H1 (cell line): ENCODE measurements at regions not wholly inside any gene's neighbourhood (a gene's known extent, or its start where the extent isn't known, plus 50 kb on each side); places are given as distances from the start of the nearest gene placed in this dataset.

Experiments used
- CTCF ChIA-PET: fragments of 300-600 bp; sonication (Branson Sonifier 250); formaldehyde crosslinking; loops from one replicate; lab custom pipeline; 2021; ENCODE audit not compliant: partially characterized antibody; lab: Charles Lee
- POLR2A ChIA-PET: fragments of 300-600 bp; sonication (Branson Sonifier 250); formaldehyde crosslinking; loops from one replicate; lab custom pipeline; 2021; ENCODE audit warnings: inconsistent platforms; ENCODE audit not compliant: partially characterized antibody; lab: Charles Lee
- DNase-seq, 2 experiments: peaks; one replicate each; pipeline versions ENCODE4 v3.0.0 to v3.0.0-alpha.2; 2010 to 2022; ENCODE audit warnings: low spot score in 2 of 2, low read depth in 1 of 2, mixed read lengths in 1 of 2
- FAIRE-seq: peaks from 2 replicates; lab custom pipeline; 2011; peaks lifted over from hg19 to GRCh38; lab: Jason Lieb, UNC
- H2AFZ ChIP-seq: 2 replicates; pipeline ENCODE4 v1.8.1; 2012; ENCODE audit warnings: low read length, inconsistent platforms
- H2AK5ac ChIP-seq: 2 replicates; pipeline ENCODE4 v1.6.1; 2013; ENCODE audit warnings: low read depth, low read length
- H2BK120ac ChIP-seq: replicated peaks from 2 replicates; pipeline ENCODE3; 2013; ENCODE audit warnings: low read depth, low read length, inconsistent platforms
- H2BK12ac ChIP-seq: 2 replicates; pipeline ENCODE4 v1.6.1; 2013; ENCODE audit warnings: low read depth, low read length
- H2BK15ac ChIP-seq: 2 replicates; pipeline ENCODE4 v1.6.1; 2013; ENCODE audit warnings: low read length
- H2BK20ac ChIP-seq: 2 replicates; pipeline ENCODE4 v1.6.1; 2013; ENCODE audit warnings: low read length
- H2BK5ac ChIP-seq: 2 replicates; pipeline ENCODE4 v1.6.1; 2013; ENCODE audit warnings: low read depth, low read length
- H3K14ac ChIP-seq: 2 replicates; pipeline ENCODE4 v1.6.1; 2013; ENCODE audit warnings: inconsistent platforms; ENCODE audit not compliant: insufficient read length
- H3K18ac ChIP-seq: 2 replicates; pipeline ENCODE4 v1.6.1; 2013; ENCODE audit warnings: low read length; ENCODE audit errors: extremely low read depth
- H3K23ac ChIP-seq: 2 replicates; pipeline ENCODE4 v1.6.1; 2013; ENCODE audit warnings: inconsistent platforms; ENCODE audit not compliant: insufficient read length
- H3K23me2 ChIP-seq: 2 replicates; pipeline ENCODE4 v1.6.1; 2013; ENCODE audit warnings: low read depth, low read length
- H3K27ac ChIP-seq: 2 replicates; pipeline ENCODE4 v1.6.1; 2011; ENCODE audit warnings: low read depth, low read length, inconsistent platforms
- H3K27me3 ChIP-seq, 4 experiments: replicated peaks in 1 of 4; 1 replicate in 1 of 4; 2 replicates in 3 of 4; pipeline versions ENCODE4 v1.6.1 to v1.8.1; 2011 to 2013; ENCODE audit warnings: low read length in 3 of 4, mild to moderate bottlenecking in 3 of 4, inconsistent platforms in 2 of 4, mixed read lengths in 2 of 4, moderate library complexity in 1 of 4; ENCODE audit not compliant: control insufficient read depth in 3 of 4, insufficient read depth in 3 of 4; ENCODE audit errors: extremely low read depth in 1 of 4
- H3K36me3 ChIP-seq, 4 experiments: 2 replicates each; pipeline versions ENCODE4 v1.6.1 to v1.8.1; 2011 to 2013; ENCODE audit warnings: mild to moderate bottlenecking in 4 of 4, low read length in 3 of 4, moderate library complexity in 2 of 4, control low read depth in 1 of 4, inconsistent platforms in 1 of 4; ENCODE audit not compliant: insufficient read depth in 4 of 4, control insufficient read depth in 2 of 4
- H3K4ac ChIP-seq: replicated peaks from 2 replicates; pipeline ENCODE3; 2013; ENCODE audit warnings: low read length, low read depth, mixed read lengths, inconsistent platforms; ENCODE audit not compliant: insufficient read length
- H3K4me1 ChIP-seq, 4 experiments: replicated peaks in 1 of 4; 1 replicate in 1 of 4; 2 replicates in 3 of 4; pipeline versions ENCODE4 v1.6.1 to v1.8.1; 2011 to 2013; ENCODE audit warnings: low read length in 3 of 4, inconsistent platforms in 2 of 4, mixed read lengths in 1 of 4; ENCODE audit not compliant: insufficient read depth in 4 of 4, control insufficient read depth in 3 of 4
- H3K4me2 ChIP-seq, 2 experiments: 2 replicates each; pipeline versions ENCODE4 v1.6.1 to v1.8.1; 2011 to 2013; ENCODE audit warnings: low read depth in 2 of 2, low read length in 2 of 2, control low read depth in 1 of 2, inconsistent platforms in 1 of 2, mild to moderate bottlenecking in 1 of 2; ENCODE audit not compliant: insufficient read depth in 1 of 2
- H3K4me3 ChIP-seq, 4 experiments: fragments of 200-600, 300-600 bp in 1 of 4; sonication (generic), shearing (Covaris generic), sonication (Bioruptor Twin) in 1 of 4; 2 replicates each; pipeline versions ENCODE4 v1.5.1 to v1.8.1; 2011 to 2016; ENCODE audit warnings: low read length in 4 of 4, low read depth in 3 of 4, control low read depth in 2 of 4, inconsistent platforms in 2 of 4, mild to moderate bottlenecking in 2 of 4, mixed read lengths in 1 of 4, moderate library complexity in 1 of 4; ENCODE audit not compliant: insufficient read depth in 2 of 4; ENCODE audit errors: extremely low read depth in 1 of 4
- H3K56ac ChIP-seq: replicated peaks from 2 replicates; pipeline ENCODE3; 2013; ENCODE audit warnings: low read depth, mild to moderate bottlenecking, mixed read lengths, low read length, inconsistent platforms; ENCODE audit not compliant: insufficient read length
- H3K79me1 ChIP-seq: 2 replicates; pipeline ENCODE4 v1.6.1; 2013; ENCODE audit warnings: low read depth, low read length, control low read depth
- H3K79me2 ChIP-seq, 2 experiments: 2 replicates each; pipeline versions ENCODE4 v1.6.1 to v1.8.1; 2012 to 2013; ENCODE audit warnings: low read length in 2 of 2, mild to moderate bottlenecking in 2 of 2, inconsistent platforms in 1 of 2; ENCODE audit not compliant: insufficient read depth in 2 of 2, control insufficient read depth in 1 of 2
- H3K9ac ChIP-seq, 4 experiments: replicated peaks in 1 of 4; 1 replicate in 1 of 4; 2 replicates in 3 of 4; pipeline versions ENCODE4 v1.6.1 to v1.8.1; 2011 to 2013; ENCODE audit warnings: low read depth in 3 of 4, low read length in 3 of 4, control low read depth in 2 of 4, mild to moderate bottlenecking in 2 of 4, moderate library complexity in 2 of 4, inconsistent platforms in 1 of 4; ENCODE audit errors: extremely low read depth in 1 of 4
- H3K9me3 ChIP-seq, 2 experiments: 2 replicates each; pipeline versions ENCODE4 v1.6.1 to v1.8.1; 2012 to 2013; ENCODE audit warnings: mild to moderate bottlenecking in 2 of 2, moderate library complexity in 2 of 2, control low read depth in 1 of 2, inconsistent platforms in 1 of 2, low read depth in 1 of 2, low read length in 1 of 2, mixed read lengths in 1 of 2; ENCODE audit not compliant: insufficient read depth in 2 of 2
- H4K20me1 ChIP-seq, 2 experiments: replicated peaks in 1 of 2; 2 replicates each; pipeline versions ENCODE3 to v1.8.1; 2011 to 2013; ENCODE audit warnings: inconsistent platforms in 2 of 2, low read length in 2 of 2, mild to moderate bottlenecking in 1 of 2; ENCODE audit not compliant: insufficient read depth in 2 of 2, control insufficient read depth in 1 of 2
- H4K5ac ChIP-seq: 2 replicates; pipeline ENCODE4 v1.6.1; 2013; ENCODE audit warnings: low read length, low read depth, mixed read lengths, inconsistent platforms; ENCODE audit not compliant: insufficient read length
- H4K8ac ChIP-seq: 2 replicates; pipeline ENCODE4 v1.8.0; 2013; ENCODE audit warnings: mild to moderate bottlenecking, moderate library complexity, low read length, inconsistent platforms; ENCODE audit not compliant: insufficient read depth; ENCODE audit errors: extremely low read depth
- H4K91ac ChIP-seq: replicated peaks from 2 replicates; pipeline ENCODE3; 2013; ENCODE audit warnings: low read length, mixed read lengths, inconsistent platforms; ENCODE audit not compliant: insufficient read length
- CHD1 ChIP-seq: IDR thresholded peaks from 2 replicates; pipeline ENCODE4 v1.6.1; 2012; ENCODE audit warnings: low read depth, low read length, improper control_type of control experiment
- CREB1 ChIP-seq: IDR thresholded peaks from 2 replicates; pipeline ENCODE4 v1.6.1; 2012; ENCODE audit warnings: inconsistent platforms
- E2F6 ChIP-seq: IDR thresholded peaks from 2 replicates; pipeline ENCODE4 v1.6.1; 2012; ENCODE audit warnings: inconsistent platforms
- EZH2 ChIP-seq: fragments of 200-600 bp; sonication (generic); IDR thresholded peaks from 2 replicates; pipeline ENCODE4 v1.7.1; 2012; ENCODE audit warnings: low read depth, mild to moderate bottlenecking, moderate library complexity, low read length, inconsistent platforms; ENCODE audit not compliant: severe bottlenecking
- GTF2F1 ChIP-seq: IDR thresholded peaks from 2 replicates; pipeline ENCODE4 v1.6.1; 2012; ENCODE audit warnings: low read depth, low read length, improper control_type of control experiment, borderline replicate concordance
- JUN ChIP-seq: IDR thresholded peaks from 2 replicates; pipeline ENCODE4 v1.6.1; 2011; ENCODE audit warnings: low read depth, mild to moderate bottlenecking, improper control_type of control experiment, low read length
- JUND ChIP-seq: IDR thresholded peaks from 2 replicates; pipeline ENCODE4 v1.6.1; 2011; ENCODE audit warnings: mild to moderate bottlenecking, improper control_type of control experiment, low read length
- PHF8 ChIP-seq: fragments of 200-600 bp; sonication (generic); conservative IDR thresholded peaks from 2 replicates; pipeline ENCODE4 v1.7.1; 2012; ENCODE audit warnings: low read depth, mild to moderate bottlenecking, inconsistent platforms, low read length, moderate library complexity
- POLR2AphosphoS5 ChIP-seq: IDR thresholded peaks from 2 replicates; pipeline ENCODE4 v1.6.1; 2011; ENCODE audit warnings: low read depth, low read length
- RAD21 ChIP-seq, 2 experiments: IDR thresholded peaks in 1 of 2; conservative IDR thresholded peaks in 1 of 2; 2 replicates each; pipeline ENCODE4 v1.6.1; 2011; ENCODE audit warnings: low read depth in 2 of 2, low read length in 2 of 2, improper control_type of control experiment in 1 of 2, inconsistent platforms in 1 of 2, mild to moderate bottlenecking in 1 of 2, moderate library complexity in 1 of 2
- RBBP5 ChIP-seq: IDR thresholded peaks from 2 replicates; pipeline ENCODE4 v1.7.1; 2012; ENCODE audit warnings: low read depth, mild to moderate bottlenecking, inconsistent platforms, low read length, moderate library complexity, borderline replicate concordance
- SAP30 ChIP-seq: fragments of 300-600 bp; sonication (generic); IDR thresholded peaks from 2 replicates; pipeline ENCODE4 v1.7.1; 2012; ENCODE audit warnings: low read length, moderate library complexity, mild to moderate bottlenecking, inconsistent platforms; ENCODE audit not compliant: insufficient read depth, insufficient replicate concordance
- SIRT6 ChIP-seq: IDR thresholded peaks from one replicate; pipeline ENCODE4 v1.7.1; 2012; ENCODE audit warnings: low read length, inconsistent platforms
- TAF7 ChIP-seq: optimal IDR thresholded peaks from 2 replicates; pipeline ENCODE3; 2011; ENCODE audit warnings: low read depth, mild to moderate bottlenecking, inconsistent platforms, low read length, moderate library complexity, borderline replicate concordance
- WGBS, 2 experiments: shearing (Covaris generic) in 1 of 2; methylation state at CpG; one replicate each; pipeline versions ENCODE4 v1.1.6 to v1.1.7; 2013 to 2015; ENCODE audit warnings: low lambda C conversion rate in 2 of 2, mixed read lengths in 2 of 2, inconsistent platforms in 1 of 2, low coverage in 1 of 2, missing lambda C conversion rate in 1 of 2; ENCODE audit not compliant: insufficient replicate concordance in 2 of 2, insufficient coverage in 1 of 2, insufficient read length in 1 of 2; ENCODE audit errors: extremely low coverage in 1 of 2, missing lambda C conversion rate in 1 of 2; 5-methylcytosine and 5-hydroxymethylcytosine counted together

- H3K4me3 ChIP-seq: no peak overlapping the region
- CTCF ChIA-PET: interaction anchor here (1.1 to 1.5 kb wide), 2 partner anchors 8 to 13 kb away, joined by 4 to 6 read pairs; no protein-coding TSS in a partner anchor
Measured at GRCh38 chr3:15982667-15983196, 185.0 kb upstream of the ANKRD28 start.

More at GRCh38 chr3:15982667-15983196, 185.0 kb upstream of the ANKRD28 start:
- Histone ChIP-seq H4K91ac (no peak overlapping the region), H4K5ac (no peak overlapping the region), H2BK12ac (no peak overlapping the region), H3K4ac (no peak overlapping the region), H3K4me1 (no peaks in the 10 kb centered on the region), H3K36me3 (no peaks in the 10 kb centered on the region), H2AFZ (peak overlapping the region; percentile 59; the same call in 1 of the 2 replicates), H3K79me2 (no peaks in the 10 kb centered on the region), H3K27me3 (no peaks in the 10 kb centered on the region), H3K18ac (no peak overlapping the region), H3K23ac (no peak overlapping the region), H2BK5ac (no peak overlapping the region), H3K79me1 (no peaks in the 10 kb centered on the region), H3K4me2 (no peak overlapping the region), H3K9me3 (peaks cover 6 to 11% of the 10 kb centered on the region in 2 experiments; a peak in 3 of 4 replicates), H3K9ac (no peak overlapping the region), H2AK5ac (no peak overlapping the region), H3K14ac (no peak overlapping the region), H3K56ac (no peak overlapping the region), H4K8ac (no peak overlapping the region), H2BK120ac (no peak overlapping the region), H3K27ac (no peak overlapping the region), H2BK20ac (no peak overlapping the region), H3K23me2 (no peaks in the 10 kb centered on the region), H2BK15ac (no peak overlapping the region), H4K20me1 (no peaks in the 10 kb centered on the region)
- TF ChIP-seq SIRT6: no peak
- no peak for TF ChIP-seq E2F6
- TF ChIP-seq POLR2AphosphoS5: no peak
- TF ChIP-seq GTF2F1: no peak
- TF ChIP-seq EZH2: no peak
- no peak for TF ChIP-seq JUND
- no peak for TF ChIP-seq TAF7
- no peak for TF ChIP-seq JUN
- no peak for TF ChIP-seq PHF8
- no peak for TF ChIP-seq CREB1
- no peak for TF ChIP-seq SAP30
- no peak for TF ChIP-seq RAD21 (IDR thresholded peaks at IDR 0.05 in 1 of 2, conservative IDR thresholded peaks at IDR 0.05 in 1 of 2; ENCODE audit: low read depth in 2 of 2, low read length in 2 of 2)
- no peak for TF ChIP-seq CHD1
- no peak for TF ChIP-seq RBBP5
- POLR2A ChIA-PET: no interaction called here
- DNase-seq (no peak), FAIRE-seq (no peak)
- WGBS, 2 experiments: 88% methylated on average over 10 of the region's 10 CpGs; no CpG with 5 or more reads in 1 of the 2 experiments
